SK-N-SH (cell line): ENCODE measurements at regions not wholly inside any gene's neighbourhood (a gene's known extent, or its start where the extent isn't known, plus 50 kb on each side); places are given as distances from the start of the nearest gene placed in this dataset.

Source experiments
- CTCF ChIA-PET: fragments of 300-600, 350-600 bp; formaldehyde crosslinking; extraction: SDS; loops from one replicate; lab custom pipeline; 2021; lab: Yijun Ruan, JAX
- POLR2A ChIA-PET: fragments of 350-600 bp; sonication (Branson Sonifier 250); formaldehyde crosslinking; extraction: SDS; loops from one replicate; lab custom pipeline; 2020; ENCODE audit warnings: antibody characterized with exemption, inconsistent platforms; lab: Yijun Ruan, JAX
- DNase-seq: peaks from one replicate; pipeline ENCODE4 v3.0.0; 2012
- H2AFZ ChIP-seq: fragments of 200-600 bp; sonication (generic); 2 replicates; pipeline ENCODE4 v1.8.1; 2016; ENCODE audit warnings: antibody characterized with exemption, mild to moderate bottlenecking, low read depth
- H3F3A ChIP-seq: fragments of 200-600 bp; sonication (generic); replicated peaks from 2 replicates; pipeline ENCODE3; 2016; ENCODE audit warnings: antibody characterized with exemption, mild to moderate bottlenecking; ENCODE audit not compliant: insufficient read depth
- H3K27ac ChIP-seq, 2 experiments: fragments of 200-500 bp in 1 of 2; fragments of 200-600 bp in 1 of 2; sonication (Bioruptor generic) in 1 of 2; sonication (generic), shearing (Covaris generic) in 1 of 2; 2 replicates each; pipeline versions ENCODE4 v1.5.1 to v1.6.1; 2014 to 2016; ENCODE audit warnings: low read depth in 2 of 2, inconsistent platforms in 1 of 2, low read length in 1 of 2, mild to moderate bottlenecking in 1 of 2, mixed read lengths in 1 of 2
- H3K27me3 ChIP-seq: fragments of 200-600 bp; sonication (generic), shearing (Covaris generic); 2 replicates; pipeline ENCODE4 v1.6.1; 2016; ENCODE audit warnings: mixed run types; ENCODE audit not compliant: insufficient read depth
- H3K36me3 ChIP-seq, 2 experiments: fragments of 200-500 bp in 1 of 2; fragments of 200-600 bp in 1 of 2; sonication (Bioruptor generic) in 1 of 2; sonication (generic) in 1 of 2; replicated peaks in 1 of 2; 2 replicates each; pipeline versions ENCODE3 to v1.5.1; 2014 to 2016; ENCODE audit warnings: low read length in 1 of 2, mild to moderate bottlenecking in 1 of 2; ENCODE audit not compliant: insufficient read depth in 2 of 2, control insufficient read depth in 1 of 2
- H3K4me1 ChIP-seq, 2 experiments: fragments of 200-500 bp in 1 of 2; fragments of 200-600 bp in 1 of 2; sonication (Bioruptor generic) in 1 of 2; sonication (generic), shearing (Covaris generic) in 1 of 2; 2 replicates each; pipeline versions ENCODE4 v1.5.1 to v1.6.1; 2014 to 2016; ENCODE audit warnings: low read depth in 1 of 2, low read length in 1 of 2, mixed run types in 1 of 2; ENCODE audit not compliant: insufficient read depth in 2 of 2, control insufficient read depth in 1 of 2
- H3K4me2 ChIP-seq: fragments of 200-600 bp; sonication (generic), shearing (Covaris generic); 2 replicates; pipeline ENCODE4 v1.6.1; 2017; ENCODE audit warnings: mixed run types
- H3K4me3 ChIP-seq, 2 experiments: fragments of 200-500 bp in 1 of 2; fragments of 200-600 bp in 1 of 2; sonication (Bioruptor generic) in 1 of 2; sonication (generic), shearing (Covaris generic) in 1 of 2; 2 replicates each; pipeline versions ENCODE4 v1.5.1 to v1.8.1; 2014 to 2016; ENCODE audit warnings: low read depth in 2 of 2, inconsistent platforms in 1 of 2, low read length in 1 of 2, mild to moderate bottlenecking in 1 of 2, mixed read lengths in 1 of 2, moderate library complexity in 1 of 2
- H3K79me2 ChIP-seq: fragments of 200-600 bp; sonication (generic); 2 replicates; pipeline ENCODE4 v1.8.1; 2017; ENCODE audit warnings: mild to moderate bottlenecking; ENCODE audit not compliant: insufficient read depth
- H3K9ac ChIP-seq: fragments of 200-600 bp; sonication (generic); 2 replicates; pipeline ENCODE4 v1.6.1; 2017; ENCODE audit warnings: mixed run types
- H3K9me2 ChIP-seq: fragments of 200-600 bp; sonication (generic); 2 replicates; pipeline ENCODE4 v1.6.1; 2017; ENCODE audit warnings: mixed run types
- H3K9me3 ChIP-seq: fragments of 200-600 bp; sonication (generic); 2 replicates; pipeline ENCODE4 v1.6.1; 2017; ENCODE audit warnings: mixed run types, mild to moderate bottlenecking, moderate library complexity
- H4K20me1 ChIP-seq: fragments of 200-600 bp; sonication (generic); 2 replicates; pipeline ENCODE4 v1.6.1; 2017; ENCODE audit warnings: mild to moderate bottlenecking, mixed run types; ENCODE audit not compliant: insufficient read depth
- CHD2 ChIP-seq: fragments of 150-350 bp; IDR thresholded peaks from 2 replicates; pipeline ENCODE4 v1.6.1; 2018; ENCODE audit warnings: low read length; ENCODE audit not compliant: partially characterized antibody
- ELF1 ChIP-seq: IDR thresholded peaks from 2 replicates; pipeline ENCODE4 v1.4.0; 2012
- FOXM1 ChIP-seq: IDR thresholded peaks from 2 replicates; pipeline ENCODE4 v1.4.0; 2012; ENCODE audit warnings: low read depth, mild to moderate bottlenecking
- GABPA ChIP-seq: IDR thresholded peaks from 2 replicates; pipeline ENCODE4 v1.4.0; 2012; ENCODE audit warnings: low read depth, mild to moderate bottlenecking
- IRF3 ChIP-seq: fragments of 150-350 bp; IDR thresholded peaks from 2 replicates; pipeline ENCODE4 v1.6.1; 2016; ENCODE audit warnings: mild to moderate bottlenecking, low read depth, low read length
- MAX ChIP-seq: IDR thresholded peaks from 2 replicates; pipeline ENCODE4 v1.4.0; 2012; ENCODE audit warnings: low read depth
- NRF1 ChIP-seq: IDR thresholded peaks from 2 replicates; pipeline ENCODE4 v1.6.1; 2012; ENCODE audit warnings: low read depth, mild to moderate bottlenecking, low read length
- POLR2AphosphoS5 ChIP-seq: IDR thresholded peaks from 2 replicates; pipeline ENCODE4 v1.6.1; 2012; ENCODE audit warnings: low read depth, low read length
- RCOR1 ChIP-seq: fragments of 150-350 bp; IDR thresholded peaks from 2 replicates; pipeline ENCODE4 v1.6.1; 2017; ENCODE audit warnings: antibody characterized with exemption, low read length
- SIN3A ChIP-seq: IDR thresholded peaks from 2 replicates; pipeline ENCODE4 v1.6.1; 2012; ENCODE audit warnings: low read depth, mild to moderate bottlenecking, low read length, moderate library complexity, borderline replicate concordance
- SMC3 ChIP-seq: IDR thresholded peaks from 2 replicates; pipeline ENCODE4 v1.6.1; 2012; ENCODE audit warnings: low read depth, low read length, improper control_type of control experiment
- USF2 ChIP-seq: fragments of 150-350 bp; IDR thresholded peaks from 2 replicates; pipeline ENCODE4 v1.6.1; 2017; ENCODE audit warnings: antibody characterized with exemption, low read length, low read depth, borderline replicate concordance
- ZBTB33 ChIP-seq: IDR thresholded peaks from 2 replicates; pipeline ENCODE4 v1.4.0; 2012; ENCODE audit warnings: low read depth, borderline replicate concordance
- whole genome bisulfite sequencing: methylation state at CpG from one replicate; pipeline ENCODE4 v1.1.6; 2017; ENCODE audit warnings: low lambda C conversion rate; 5-methylcytosine and 5-hydroxymethylcytosine counted together

- no peak for TF ChIP-seq NRF1
- no peak for TF ChIP-seq ELF1
- no peak for TF ChIP-seq USF2
- TF ChIP-seq CHD2: no peak
Observed at GRCh38 chr15:97688177-97688576, 272.3 kb upstream of the ARRDC4 start (continued).

- H3K27me3 ChIP-seq: no peaks in the 10 kb centered on the region
- no peak overlapping the region for H3K9ac ChIP-seq
- H3K27ac ChIP-seq: no peak overlapping the region
- H2AFZ ChIP-seq: no peak overlapping the region
- peaks cover 0 to 8% of the 10 kb centered on the region in 2 experiments; a peak in 1 of 4 replicates for H3K4me1 ChIP-seq
- no peak overlapping the region for H3K4me2 ChIP-seq
- no peaks in the 10 kb centered on the region for H3F3A ChIP-seq
- POLR2A ChIA-PET: no interaction called here
- 6% methylated on average over 4 of the region's 4 CpGs for WGBS
- H3K36me3 ChIP-seq: no peaks in the 10 kb centered on the region
- TF ChIP-seq SIN3A: no peak
- TF ChIP-seq GABPA: no peak
- no peak for TF ChIP-seq SMC3
- no peak for TF ChIP-seq IRF3
- TF ChIP-seq ELF1: no peak
- no peak for TF ChIP-seq POLR2AphosphoS5
- TF ChIP-seq MAX: no peak
- TF ChIP-seq ZBTB33: no peak
- TF ChIP-seq RCOR1: no peak
- CTCF ChIA-PET: no interaction called here
- H3K4me3 ChIP-seq: no peak overlapping the region
- DNase-seq: no peak
- no peaks in the 10 kb centered on the region for H4K20me1 ChIP-seq
- no peaks in the 10 kb centered on the region for H3K9me2 ChIP-seq
- H3K9me3 ChIP-seq: no peaks in the 10 kb centered on the region
- no peaks in the 10 kb centered on the region for H3K79me2 ChIP-seq
Observed at GRCh38 chr15:97688886-97689285, 271.6 kb upstream of the ARRDC4 start.

- Histone ChIP-seq H3K9me3 (no peaks in the 10 kb centered on the region), H3K27ac (no peak overlapping the region), H3F3A (no peaks in the 10 kb centered on the region), H2AFZ (no peak overlapping the region), H3K27me3 (no peaks in the 10 kb centered on the region), H3K9ac (no peak overlapping the region), H3K4me3 (no peak overlapping the region), H3K4me2 (no peak overlapping the region), H3K4me1 (peaks cover 0 to 8% of the 10 kb centered on the region in 2 experiments; a peak in 1 of 4 replicates), H3K9me2 (no peaks in the 10 kb centered on the region), H4K20me1 (no peaks in the 10 kb centered on the region), H3K79me2 (no peaks in the 10 kb centered on the region), H3K36me3 (no peaks in the 10 kb centered on the region)
- DNase-seq: no peak
- 2% methylated on average over 3 of the region's 3 CpGs for WGBS
- POLR2A ChIA-PET: no interaction called here
- TF ChIP-seq FOXM1 (no peak), ELF1 (no peak)
- CTCF ChIA-PET: no interaction called here
Observed at GRCh38 chr15:97691078-97691477, 269.4 kb upstream of the ARRDC4 start.
